Prostate gland (tissue), 2 donors: ENCODE measurements at regions not wholly inside any gene's neighbourhood (a gene's known extent, or its start where the extent isn't known, plus 50 kb on each side); places are given as distances from the start of the nearest gene placed in this dataset.

ENCODE experiments used
- DNase-seq: peaks from one replicate; pipeline ENCODE4 v3.0.0-alpha.2; 2019; ENCODE audit warnings: low spot score
- H3K27ac ChIP-seq, 2 donors: fragments of 200-600 bp; sonication (generic); 2 replicates each; pipeline ENCODE4 v1.5.1; 2017 to 2019
- H3K27me3 ChIP-seq: fragments of 200-600 bp; sonication (generic); replicated peaks from 2 replicates; pipeline ENCODE4 v1.5.1; 2019; ENCODE audit not compliant: insufficient read depth
- H3K36me3 ChIP-seq, 2 donors: fragments of 200-600 bp; sonication (generic); 1 replicate in 1 of 2; 2 replicates in 1 of 2; pipeline versions ENCODE4 v1.5.1 to v1.8.1; 2017 to 2019
- H3K4me1 ChIP-seq: fragments of 200-600 bp; sonication (generic); replicated peaks from 2 replicates; pipeline ENCODE4 v1.5.1; 2019
- H3K4me3 ChIP-seq, 2 donors: fragments of 200-600 bp; sonication (generic); 2 replicates each; pipeline ENCODE4 v1.5.1; 2017 to 2019
- H3K9me3 ChIP-seq: fragments of 200-600 bp; sonication (generic); 2 replicates; pipeline ENCODE4 v1.5.1; 2017
- POLR2A ChIP-seq: fragments of 450-650 bp; IDR thresholded peaks from one replicate; pipeline ENCODE4 v1.6.1; 2016; ENCODE audit warnings: antibody characterized with exemption, mild to moderate bottlenecking
- POLR2AphosphoS5 ChIP-seq: sonication (generic); formaldehyde crosslinking; IDR thresholded peaks from one replicate; pipeline ENCODE4 v1.6.1; 2017; ENCODE audit warnings: antibody characterized with exemption
- WGBS: methylation state at CpG from one replicate; pipeline ENCODE4 v1.1.5; 2018; 5-methylcytosine and 5-hydroxymethylcytosine counted together
- intact Hi-C: fragments of 100-400 bp; cut with DNase I; formaldehyde crosslinking; loops from one replicate; pipeline ENCODE4 v1.14.2; 2022
- TF ChIP-seq, protein P1 (sequence below), 4 experiments: fragments of 200-600 bp in 2 of 4; fragments of 450-650 bp in 2 of 4; sonication (generic) in 2 of 4; IDR thresholded peaks; 1 replicate in 3 of 4; 2 replicates in 1 of 4; pipeline ENCODE4 v1.5.1; 2016 to 2019; ENCODE audit warnings: antibody characterized with exemption in 4 of 4, mild to moderate bottlenecking in 2 of 4, moderate library complexity in 2 of 4

DNA sequence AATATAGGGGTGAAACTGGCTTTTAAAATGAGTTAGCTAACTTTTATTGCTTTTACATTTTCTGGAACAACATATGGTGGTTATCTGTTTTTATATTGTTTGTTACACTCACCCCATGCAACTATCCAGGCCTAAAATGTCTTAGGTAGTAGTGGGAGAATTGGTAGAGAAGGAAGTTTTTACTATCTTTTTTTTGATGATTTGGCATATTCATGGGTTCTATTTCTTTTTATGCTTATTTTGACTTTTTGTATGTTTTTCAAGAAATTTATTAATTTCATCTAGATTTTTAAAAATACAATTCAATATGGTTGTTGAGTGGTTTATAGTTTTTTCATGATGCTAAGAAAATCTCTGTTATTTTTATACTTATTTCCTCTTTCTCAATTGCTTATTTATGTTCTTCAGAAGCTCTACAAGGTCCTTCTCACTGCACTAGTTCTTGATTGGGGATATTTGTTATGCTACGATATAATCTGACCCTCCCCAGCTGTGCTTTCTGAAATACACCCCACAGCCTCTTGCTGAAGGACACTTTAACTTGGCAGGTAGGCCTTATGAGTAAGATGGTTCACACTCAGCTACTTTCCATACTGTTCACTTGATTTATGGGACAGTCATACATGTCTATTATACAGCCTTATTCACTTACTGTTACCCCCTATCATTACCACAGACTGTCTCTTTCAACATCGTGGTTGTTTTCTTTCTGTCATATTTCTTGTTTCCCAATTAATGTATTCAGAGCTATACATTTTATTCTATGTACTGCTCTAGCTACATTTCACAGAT lies 431.2 kb downstream of the METTL15 start:
- DNase-seq, result no peak
- Histone ChIP-seq H3K27me3 (no peaks in the 10 kb centered on the region), H3K27ac (no peak overlapping the region), H3K4me3 (no peak overlapping the region), H3K36me3 (no peaks in the 10 kb centered on the region), H3K9me3 (no peaks in the 10 kb centered on the region), H3K4me1 (no peaks in the 10 kb centered on the region)
- TF ChIP-seq POLR2AphosphoS5 (no peak), POLR2A (no peak)
- TF ChIP-seq, protein P1, sequence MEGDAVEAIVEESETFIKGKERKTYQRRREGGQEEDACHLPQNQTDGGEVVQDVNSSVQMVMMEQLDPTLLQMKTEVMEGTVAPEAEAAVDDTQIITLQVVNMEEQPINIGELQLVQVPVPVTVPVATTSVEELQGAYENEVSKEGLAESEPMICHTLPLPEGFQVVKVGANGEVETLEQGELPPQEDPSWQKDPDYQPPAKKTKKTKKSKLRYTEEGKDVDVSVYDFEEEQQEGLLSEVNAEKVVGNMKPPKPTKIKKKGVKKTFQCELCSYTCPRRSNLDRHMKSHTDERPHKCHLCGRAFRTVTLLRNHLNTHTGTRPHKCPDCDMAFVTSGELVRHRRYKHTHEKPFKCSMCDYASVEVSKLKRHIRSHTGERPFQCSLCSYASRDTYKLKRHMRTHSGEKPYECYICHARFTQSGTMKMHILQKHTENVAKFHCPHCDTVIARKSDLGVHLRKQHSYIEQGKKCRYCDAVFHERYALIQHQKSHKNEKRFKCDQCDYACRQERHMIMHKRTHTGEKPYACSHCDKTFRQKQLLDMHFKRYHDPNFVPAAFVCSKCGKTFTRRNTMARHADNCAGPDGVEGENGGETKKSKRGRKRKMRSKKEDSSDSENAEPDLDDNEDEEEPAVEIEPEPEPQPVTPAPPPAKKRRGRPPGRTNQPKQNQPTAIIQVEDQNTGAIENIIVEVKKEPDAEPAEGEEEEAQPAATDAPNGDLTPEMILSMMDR (IDR thresholded peaks at IDR 0.05), result no peak
- WGBS, result 82% methylated on average over 2 of the region's 2 CpGs
- intact Hi-C loops, result no loop called here

DNA sequence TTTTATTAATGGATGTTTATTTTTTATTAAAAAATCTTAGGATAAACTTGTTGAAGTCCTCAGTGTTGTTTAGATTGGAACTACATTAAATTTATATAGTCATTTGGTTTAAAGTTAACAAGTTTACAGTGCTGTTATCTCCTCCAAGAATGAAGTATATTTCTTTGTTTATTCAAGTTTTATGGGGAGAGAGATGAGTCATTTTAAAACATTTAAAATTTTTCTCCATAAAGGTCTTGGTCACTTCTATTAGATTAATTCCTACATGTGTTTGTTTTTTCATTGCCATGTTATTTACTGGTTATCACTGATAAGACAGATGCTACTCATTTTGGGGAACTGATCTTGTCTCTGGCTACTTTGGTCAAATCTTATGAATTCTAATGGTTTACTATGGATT lies 429.6 kb downstream of the METTL15 start:
- DNase-seq, result no peak
- Histone ChIP-seq H3K4me1 (no peaks in the 10 kb centered on the region), H3K4me3 (no peak overlapping the region), H3K36me3 (no peaks in the 10 kb centered on the region), H3K27ac (no peak overlapping the region), H3K27me3 (no peaks in the 10 kb centered on the region), H3K9me3 (no peaks in the 10 kb centered on the region)
- TF ChIP-seq POLR2A (no peak), POLR2AphosphoS5 (no peak)
- TF ChIP-seq, protein P1 (IDR thresholded peaks at IDR 0.05), result no peak
- intact Hi-C loops, result no loop called here

DNA sequence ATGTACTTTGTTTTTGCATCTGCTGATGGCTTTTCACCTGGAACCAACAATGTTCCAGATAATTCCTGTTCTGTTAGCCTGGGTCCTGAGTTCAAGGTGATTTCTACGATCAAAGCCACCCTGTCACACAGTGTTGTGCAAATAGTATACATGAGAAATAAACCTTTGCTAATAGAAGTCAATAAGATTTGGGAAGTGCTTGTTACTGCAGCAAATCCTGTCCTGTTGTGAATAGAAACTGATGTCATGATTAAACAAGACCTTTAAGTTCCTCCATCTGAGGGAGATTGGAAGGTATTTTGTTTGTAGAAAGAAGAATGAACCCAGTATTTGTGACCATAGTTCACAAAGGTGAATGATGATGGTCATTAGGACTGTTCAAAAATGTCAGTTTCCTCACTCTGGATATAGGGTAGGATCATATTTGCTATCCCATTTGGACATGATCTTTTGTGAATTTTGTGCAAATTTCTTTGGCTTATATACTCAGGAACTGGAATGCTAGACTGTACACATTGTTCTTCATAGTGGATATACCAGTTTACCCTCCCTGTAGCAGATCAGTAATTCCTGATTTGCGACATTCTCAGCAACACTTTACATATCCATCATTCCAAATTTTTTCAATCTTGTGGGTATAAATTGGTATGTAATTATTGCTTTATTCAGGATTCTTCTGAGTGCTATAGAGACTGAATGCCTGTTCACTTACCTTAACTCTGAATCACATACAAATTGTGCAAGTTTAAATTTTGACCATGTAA lies 428.5 kb downstream of the METTL15 start:
- H3K4me3 ChIP-seq, result no peak overlapping the region
- H3K9me3 ChIP-seq, result no peaks in the 10 kb centered on the region
- no peaks in the 10 kb centered on the region for H3K4me1 ChIP-seq
- intact Hi-C loops, result no loop called here
- TF ChIP-seq POLR2AphosphoS5 (no peak), POLR2A (no peak)
- TF ChIP-seq, protein P1 (IDR thresholded peaks at IDR 0.05), result no peak
- no peaks in the 10 kb centered on the region for H3K27me3 ChIP-seq
- H3K27ac ChIP-seq, result no peak overlapping the region
- no peak for DNase-seq
- H3K36me3 ChIP-seq, result no peaks in the 10 kb centered on the region
- 85% methylated on average over 2 of the region's 2 CpGs for WGBS

DNA sequence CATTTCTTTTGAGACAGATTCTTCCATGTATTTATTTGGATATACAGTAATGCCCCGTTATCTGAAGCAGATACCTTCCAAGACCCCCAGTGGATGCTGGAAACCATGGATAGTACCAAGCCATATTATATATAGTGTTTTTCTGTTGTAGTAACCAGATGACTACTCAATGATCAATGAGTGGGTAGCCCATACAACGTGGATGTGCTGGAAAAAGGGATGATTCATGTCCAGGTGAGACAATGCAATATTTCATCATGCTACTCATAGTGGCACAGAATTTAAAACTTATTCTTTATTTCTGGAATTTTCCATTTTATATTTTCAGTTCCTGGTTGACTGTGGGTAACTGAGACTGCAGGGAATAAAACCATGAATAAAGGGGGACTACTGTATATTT lies 427.5 kb downstream of the METTL15 start:
- TF ChIP-seq POLR2A (no peak), POLR2AphosphoS5 (no peak)
- TF ChIP-seq, protein P1 (IDR thresholded peaks at IDR 0.05), result no peak
- Histone ChIP-seq H3K27me3 (no peaks in the 10 kb centered on the region), H3K36me3 (no peaks in the 10 kb centered on the region), H3K4me3 (no peak overlapping the region), H3K9me3 (no peaks in the 10 kb centered on the region), H3K27ac (no peak overlapping the region), H3K4me1 (no peaks in the 10 kb centered on the region)
- intact Hi-C loops, result no loop called here
- WGBS, result 77% methylated on average over 2 of the region's 2 CpGs
- no peak for DNase-seq
